ENCODE measurements at regions not wholly inside any gene's neighbourhood (a gene's known extent, or its start where the extent isn't known, plus 50 kb on each side); places are given as distances from the start of the nearest gene placed in this dataset.

DNA sequence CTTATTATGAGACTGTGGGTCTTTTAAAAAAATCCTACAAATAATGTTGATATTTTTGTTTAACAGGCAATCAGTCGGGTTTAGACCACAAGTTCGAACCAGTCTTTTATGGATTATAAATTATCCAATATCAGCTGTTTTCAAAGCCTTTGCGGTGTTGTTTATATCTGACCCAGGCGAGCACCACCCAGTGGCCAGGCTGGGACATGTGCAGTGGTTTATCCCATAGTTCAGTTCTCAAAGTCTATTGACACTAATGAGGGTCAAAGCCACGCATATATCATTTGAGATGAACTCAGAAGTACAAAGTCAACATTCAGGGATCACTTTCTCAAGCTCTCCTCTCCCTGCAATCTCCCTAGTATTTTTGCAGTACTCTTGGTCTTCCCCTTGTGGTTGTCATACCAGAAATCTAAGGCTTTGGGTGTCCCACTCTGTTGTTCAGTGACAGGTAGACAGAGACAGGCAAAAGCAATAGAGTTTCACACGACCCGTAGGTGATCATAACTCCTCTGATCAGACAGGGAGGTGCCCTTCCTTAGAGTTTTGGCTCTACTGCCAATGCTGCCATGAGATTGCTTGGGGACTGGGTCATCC, 117.4 kb upstream of the POM121L12 start:
- H3K36me3 ChIP-seq (ENCODE audit: control insufficient read depth in 1 of 2, insufficient read depth in 2 of 2, low read depth in 1 of 2, low read length in 2 of 2), result no peaks in the 10 kb centered on the region
- H2BK15ac ChIP-seq (ENCODE audit: low read depth, poor library complexity, severe bottlenecking), result no peak overlapping the region
- no peak overlapping the region for H3K27ac ChIP-seq (ENCODE audit: low read length, poor library complexity, severe bottlenecking)
- H2BK5ac ChIP-seq (ENCODE audit: low read depth, low read length, poor library complexity, severe bottlenecking), result no peak overlapping the region
- no peak overlapping the region for H3K14ac ChIP-seq (ENCODE audit: low read length in 2 of 2)
- H3K4me1 ChIP-seq (ENCODE audit: control insufficient read depth, insufficient read depth, low read depth, low read length), result no peaks in the 10 kb centered on the region
- H3K18ac ChIP-seq (ENCODE audit: low read depth in 1 of 2, low read length in 2 of 2), result no peak overlapping the region
- no peak overlapping the region for H4K91ac ChIP-seq (ENCODE audit: low read length)
- DNase-seq, result no peak
- no peak overlapping the region for H2AK5ac ChIP-seq (ENCODE audit: low read length, severe bottlenecking)
- H3K4me2 ChIP-seq (ENCODE audit: low read length, poor library complexity, severe bottlenecking), result no peak overlapping the region
- H3K4ac ChIP-seq (ENCODE audit: low read depth in 1 of 2, low read length in 2 of 2), result no peak overlapping the region
- no peaks in the 10 kb centered on the region for H3K27me3 ChIP-seq (ENCODE audit: control insufficient read depth in 1 of 2, insufficient read depth in 1 of 2, low read length in 2 of 2)
- H2AFZ ChIP-seq (ENCODE audit: low read depth, low read length), result no peak overlapping the region
- H4K8ac ChIP-seq (ENCODE audit: low read length), result no peak overlapping the region
- H3K9me3 ChIP-seq (ENCODE audit: control insufficient read depth, low read length), result peaks cover 4% of the 10 kb centered on the region
- no peak overlapping the region for H3K4me3 ChIP-seq (ENCODE audit: insufficient read depth in 1 of 2, low read depth in 1 of 2, low read length in 2 of 2)
- H3K79me1 ChIP-seq (replicated peaks; ENCODE audit: low read length, poor library complexity, severe bottlenecking), result no peaks in the 10 kb centered on the region
- no peak overlapping the region for H3K9ac ChIP-seq (ENCODE audit: low read length)
- no peak overlapping the region for H3K23ac ChIP-seq (ENCODE audit: low read length in 2 of 2)
- H2BK120ac ChIP-seq (ENCODE audit: low read depth, low read length), result no peak overlapping the region
- no peak overlapping the region for H2BK12ac ChIP-seq (ENCODE audit: low read length in 2 of 2)
- WGBS, result 69% methylated on average over 7 of the region's 7 CpGs

DNA sequence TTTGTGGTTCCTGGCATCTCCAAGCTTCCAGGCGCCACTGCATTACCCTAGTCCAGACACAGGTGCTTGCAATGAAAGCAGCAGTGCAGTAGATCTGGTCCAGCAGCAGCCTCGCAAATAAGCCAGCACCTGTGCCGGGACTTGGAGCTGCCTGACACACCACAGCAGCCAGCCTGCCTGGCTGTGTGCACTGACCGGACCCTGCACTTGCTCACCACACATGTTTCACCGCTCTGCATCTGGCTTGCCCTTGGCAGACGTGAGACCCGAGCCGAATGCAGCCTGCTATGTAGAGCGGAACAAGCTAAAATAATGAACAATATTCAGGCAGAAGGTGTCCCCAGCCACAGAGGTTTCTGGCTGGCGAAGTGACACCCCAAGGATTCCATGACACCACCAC, 123.6 kb upstream of the POM121L12 start:
- H2BK5ac ChIP-seq (ENCODE audit: low read depth, low read length, poor library complexity, severe bottlenecking), result no peak overlapping the region
- H3K4ac ChIP-seq (ENCODE audit: low read depth in 1 of 2, low read length in 2 of 2), result no peak overlapping the region
- H3K9ac ChIP-seq (ENCODE audit: low read length), result no peak overlapping the region
- H3K18ac ChIP-seq (ENCODE audit: low read depth in 1 of 2, low read length in 2 of 2), result no peak overlapping the region
- no peak overlapping the region for H3K14ac ChIP-seq (ENCODE audit: low read length in 2 of 2)
- H2BK15ac ChIP-seq (ENCODE audit: low read depth, poor library complexity, severe bottlenecking), result no peak overlapping the region
- H3K4me1 ChIP-seq (ENCODE audit: control insufficient read depth, insufficient read depth, low read depth, low read length), result no peaks in the 10 kb centered on the region
- no peaks in the 10 kb centered on the region for H3K27me3 ChIP-seq (ENCODE audit: control insufficient read depth in 1 of 2, insufficient read depth in 1 of 2, low read length in 2 of 2)
- 95% methylated on average over 9 of the region's 10 CpGs for WGBS
- no peak overlapping the region for H2BK120ac ChIP-seq (ENCODE audit: low read depth, low read length)
- no peak overlapping the region for H2BK12ac ChIP-seq (ENCODE audit: low read length in 2 of 2)
- H2AK5ac ChIP-seq (ENCODE audit: low read length, severe bottlenecking), result no peak overlapping the region
- H3K36me3 ChIP-seq (ENCODE audit: control insufficient read depth in 1 of 2, insufficient read depth in 2 of 2, low read depth in 1 of 2, low read length in 2 of 2), result no peaks in the 10 kb centered on the region
- no peak overlapping the region for H3K4me2 ChIP-seq (ENCODE audit: low read length, poor library complexity, severe bottlenecking)
- H3K4me3 ChIP-seq (ENCODE audit: insufficient read depth in 1 of 2, low read depth in 1 of 2, low read length in 2 of 2), result no peak overlapping the region
- no peaks in the 10 kb centered on the region for H3K79me1 ChIP-seq (replicated peaks; ENCODE audit: low read length, poor library complexity, severe bottlenecking)
- H3K27ac ChIP-seq (ENCODE audit: low read length, poor library complexity, severe bottlenecking), result no peak overlapping the region
- no peak for DNase-seq
- no peak overlapping the region for H3K23ac ChIP-seq (ENCODE audit: low read length in 2 of 2)
- no peak overlapping the region for H4K8ac ChIP-seq (ENCODE audit: low read length)
- no peak overlapping the region for H4K91ac ChIP-seq (ENCODE audit: low read length)
- no peak overlapping the region for H2AFZ ChIP-seq (ENCODE audit: low read depth, low read length)
- H3K9me3 ChIP-seq (ENCODE audit: control insufficient read depth, low read length), result peaks cover 12% of the 10 kb centered on the region

DNA sequence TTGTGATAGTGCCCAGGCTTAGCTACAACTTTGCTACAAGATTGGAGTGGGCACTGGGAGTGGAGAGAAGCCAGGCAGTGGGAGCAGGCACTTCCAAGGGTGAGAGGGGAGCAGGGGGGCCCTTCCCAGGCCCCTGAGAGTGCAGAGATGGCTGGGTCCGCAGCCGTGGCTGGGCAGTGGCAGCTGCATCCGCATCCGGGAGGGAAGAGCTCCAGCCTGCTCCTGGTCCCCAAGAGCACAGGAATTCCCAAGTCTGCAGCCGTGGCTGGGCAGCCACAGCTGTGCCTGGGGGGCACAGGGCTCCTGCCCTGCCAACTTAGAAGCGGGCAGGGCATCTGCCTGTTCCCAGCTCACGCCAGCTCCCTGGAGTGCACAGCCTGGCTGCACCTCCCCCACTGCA, 124.1 kb upstream of the POM121L12 start:
- H3K23ac ChIP-seq (ENCODE audit: low read length in 2 of 2), result no peak overlapping the region
- H3K14ac ChIP-seq (ENCODE audit: low read length in 2 of 2), result no peak overlapping the region
- no peak overlapping the region for H2AK5ac ChIP-seq (ENCODE audit: low read length, severe bottlenecking)
- H3K4me3 ChIP-seq (ENCODE audit: insufficient read depth in 1 of 2, low read depth in 1 of 2, low read length in 2 of 2), result peak overlapping the region in 1 of 2 experiments; percentile 11
- no peak overlapping the region for H3K18ac ChIP-seq (ENCODE audit: low read depth in 1 of 2, low read length in 2 of 2)
- no peak overlapping the region for H2BK15ac ChIP-seq (ENCODE audit: low read depth, poor library complexity, severe bottlenecking)
- WGBS, result 91% methylated on average over 7 of the region's 7 CpGs
- no peaks in the 10 kb centered on the region for H3K4me1 ChIP-seq (ENCODE audit: control insufficient read depth, insufficient read depth, low read depth, low read length)
- no peak for DNase-seq
- H3K4ac ChIP-seq (ENCODE audit: low read depth in 1 of 2, low read length in 2 of 2), result no peak overlapping the region
- no peak overlapping the region for H3K27ac ChIP-seq (ENCODE audit: low read length, poor library complexity, severe bottlenecking)
- H3K27me3 ChIP-seq (ENCODE audit: control insufficient read depth in 1 of 2, insufficient read depth in 1 of 2, low read length in 2 of 2), result no peaks in the 10 kb centered on the region
- no peak overlapping the region for H2BK5ac ChIP-seq (ENCODE audit: low read depth, low read length, poor library complexity, severe bottlenecking)
- no peak overlapping the region for H2BK120ac ChIP-seq (ENCODE audit: low read depth, low read length)
- H2BK12ac ChIP-seq (ENCODE audit: low read length in 2 of 2), result no peak overlapping the region
- H4K91ac ChIP-seq (ENCODE audit: low read length), result no peak overlapping the region
- H3K36me3 ChIP-seq (ENCODE audit: control insufficient read depth in 1 of 2, insufficient read depth in 2 of 2, low read depth in 1 of 2, low read length in 2 of 2), result no peaks in the 10 kb centered on the region
- H3K79me1 ChIP-seq (replicated peaks; ENCODE audit: low read length, poor library complexity, severe bottlenecking), result no peaks in the 10 kb centered on the region
- no peak overlapping the region for H2AFZ ChIP-seq (ENCODE audit: low read depth, low read length)
- H4K8ac ChIP-seq (ENCODE audit: low read length), result no peak overlapping the region
- no peak overlapping the region for H3K9ac ChIP-seq (ENCODE audit: low read length)
- H3K4me2 ChIP-seq (ENCODE audit: low read length, poor library complexity, severe bottlenecking), result no peak overlapping the region
- H3K9me3 ChIP-seq (ENCODE audit: control insufficient read depth, low read length), result peaks cover 12% of the 10 kb centered on the region

DNA sequence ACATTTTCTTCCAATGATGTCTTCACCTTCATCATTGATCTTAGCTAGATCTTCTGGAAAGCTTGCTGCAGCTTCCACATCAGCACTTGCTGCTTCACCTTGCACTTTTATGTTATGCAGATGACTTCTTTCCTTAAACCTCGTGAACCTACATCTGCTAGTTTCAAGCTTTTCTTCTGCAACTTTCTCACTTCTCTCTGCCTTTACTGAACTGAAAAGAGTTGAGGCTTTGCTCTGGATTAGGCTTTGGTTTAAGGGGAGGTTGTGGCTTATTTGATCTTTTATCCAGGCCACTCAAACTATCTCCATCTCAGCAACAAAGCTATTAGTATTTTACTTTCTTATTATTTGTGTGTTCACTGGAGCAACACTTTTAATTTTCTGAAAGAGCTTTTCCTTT, 125.5 kb upstream of the POM121L12 start:
- no CpG with 5 or more reads among the region's 1 CpG for WGBS
- Histone ChIP-seq H2BK120ac (ENCODE audit: low read depth, low read length) (no peak overlapping the region), H3K9ac (ENCODE audit: low read length) (no peak overlapping the region), H2AK5ac (ENCODE audit: low read length, severe bottlenecking) (no peak overlapping the region), H3K4ac (ENCODE audit: low read depth in 1 of 2, low read length in 2 of 2) (no peak overlapping the region), H2BK5ac (ENCODE audit: low read depth, low read length, poor library complexity, severe bottlenecking) (no peak overlapping the region), H3K27me3 (ENCODE audit: control insufficient read depth in 1 of 2, insufficient read depth in 1 of 2, low read length in 2 of 2) (no peaks in the 10 kb centered on the region), H3K4me2 (ENCODE audit: low read length, poor library complexity, severe bottlenecking) (no peak overlapping the region), H3K27ac (ENCODE audit: low read length, poor library complexity, severe bottlenecking) (no peak overlapping the region), H3K4me1 (ENCODE audit: control insufficient read depth, insufficient read depth, low read depth, low read length) (no peaks in the 10 kb centered on the region), H2BK12ac (ENCODE audit: low read length in 2 of 2) (no peak overlapping the region), H3K36me3 (ENCODE audit: control insufficient read depth in 1 of 2, insufficient read depth in 2 of 2, low read depth in 1 of 2, low read length in 2 of 2) (no peaks in the 10 kb centered on the region), H4K91ac (ENCODE audit: low read length) (no peak overlapping the region), H2AFZ (ENCODE audit: low read depth, low read length) (no peak overlapping the region), H3K9me3 (ENCODE audit: control insufficient read depth, low read length) (peaks cover 12% of the 10 kb centered on the region), H3K18ac (ENCODE audit: low read depth in 1 of 2, low read length in 2 of 2) (no peak overlapping the region), H2BK15ac (ENCODE audit: low read depth, poor library complexity, severe bottlenecking) (no peak overlapping the region), H4K8ac (ENCODE audit: low read length) (no peak overlapping the region), H3K79me1 (replicated peaks; ENCODE audit: low read length, poor library complexity, severe bottlenecking) (no peaks in the 10 kb centered on the region), H3K23ac (ENCODE audit: low read length in 2 of 2) (no peak overlapping the region), H3K4me3 (ENCODE audit: insufficient read depth in 1 of 2, low read depth in 1 of 2, low read length in 2 of 2) (no peak overlapping the region), H3K14ac (ENCODE audit: low read length in 2 of 2) (no peak overlapping the region)
- DNase-seq, result no peak

All from mesenchymal stem cell (in vitro differentiated cells and primary cell).